Right renal cortex interstitium (tissue), 3 donors: ENCODE measurements at regions not wholly inside any gene's neighbourhood (a gene's known extent, or its start where the extent isn't known, plus 50 kb on each side); places are given as distances from the start of the nearest gene placed in this dataset.

Source experiments
- DNase-seq, 3 donors: peaks; one replicate each; pipeline ENCODE4 v3.0.0-alpha.2; 2013; ENCODE audit warnings: low read depth in 3 of 3, low spot score in 2 of 3

- no peak for DNase-seq
These were observed 579.9 kb downstream of the MAFB start for GRCh38 chr20:40109136-40109535.

- DNase-seq: no peak
These were observed 580.7 kb downstream of the MAFB start for GRCh38 chr20:40108321-40108720.

GRCh38 chr20:40104959-40105358, 584.1 kb downstream of the MAFB start:
- no peak for DNase-seq

DNA sequence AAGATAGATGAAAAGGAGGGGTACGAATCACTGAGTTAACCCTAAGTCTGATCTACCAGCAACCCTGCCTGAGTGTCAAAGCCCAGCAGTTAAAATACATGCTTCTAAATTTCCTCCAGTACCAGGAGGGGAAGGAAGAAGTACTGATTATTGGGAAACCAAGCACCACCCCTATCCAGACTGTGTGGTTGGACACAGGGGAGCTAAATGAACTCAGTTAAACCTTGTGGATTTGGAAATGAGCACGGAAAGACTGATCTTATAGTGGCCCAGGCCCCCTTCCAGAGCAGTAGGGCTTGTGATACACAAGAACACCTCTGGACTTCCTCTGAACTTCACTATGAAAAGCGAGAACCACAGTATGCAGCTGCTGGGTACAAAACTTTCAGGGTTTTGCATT, 585.6 kb downstream of the MAFB start:
- DNase-seq: no peak

DNA sequence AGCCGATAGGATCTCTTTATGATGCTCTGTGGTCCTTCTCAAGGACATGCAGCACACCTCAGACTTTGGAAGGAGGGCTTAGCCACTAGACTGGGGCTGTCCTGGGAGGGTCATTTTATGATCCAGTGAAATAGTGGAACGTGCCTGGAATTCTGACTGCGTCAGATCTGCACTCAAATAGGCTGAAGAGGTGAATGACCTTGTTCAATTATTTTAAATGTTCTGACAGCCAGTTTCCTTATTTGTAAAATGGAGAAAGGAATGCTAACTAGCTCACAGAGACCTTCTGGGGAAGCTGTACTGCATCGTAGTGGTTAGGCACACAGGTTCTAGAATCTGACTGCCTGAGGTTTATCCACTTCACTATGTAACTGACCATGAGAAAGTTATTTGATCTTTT, 587.5 kb downstream of the MAFB start:
- no peak for DNase-seq

GRCh38 chr20:40100261-40100660, 588.8 kb downstream of the MAFB start:
- no peak for DNase-seq

GRCh38 chr20:40090236-40090635, 598.8 kb downstream of the MAFB start:
- no peak for DNase-seq

- DNase-seq: no peak
These were observed 601.5 kb downstream of the MAFB start for GRCh38 chr20:40087496-40087895.

- DNase-seq: no peak
These were observed 603.5 kb downstream of the MAFB start for GRCh38 chr20:40085513-40085912.

- DNase-seq: no peak
These were observed 606.6 kb downstream of the MAFB start for GRCh38 chr20:40082436-40082835.

GRCh38 chr20:40081653-40082052, 607.4 kb downstream of the MAFB start:
- no peak for DNase-seq

DNA sequence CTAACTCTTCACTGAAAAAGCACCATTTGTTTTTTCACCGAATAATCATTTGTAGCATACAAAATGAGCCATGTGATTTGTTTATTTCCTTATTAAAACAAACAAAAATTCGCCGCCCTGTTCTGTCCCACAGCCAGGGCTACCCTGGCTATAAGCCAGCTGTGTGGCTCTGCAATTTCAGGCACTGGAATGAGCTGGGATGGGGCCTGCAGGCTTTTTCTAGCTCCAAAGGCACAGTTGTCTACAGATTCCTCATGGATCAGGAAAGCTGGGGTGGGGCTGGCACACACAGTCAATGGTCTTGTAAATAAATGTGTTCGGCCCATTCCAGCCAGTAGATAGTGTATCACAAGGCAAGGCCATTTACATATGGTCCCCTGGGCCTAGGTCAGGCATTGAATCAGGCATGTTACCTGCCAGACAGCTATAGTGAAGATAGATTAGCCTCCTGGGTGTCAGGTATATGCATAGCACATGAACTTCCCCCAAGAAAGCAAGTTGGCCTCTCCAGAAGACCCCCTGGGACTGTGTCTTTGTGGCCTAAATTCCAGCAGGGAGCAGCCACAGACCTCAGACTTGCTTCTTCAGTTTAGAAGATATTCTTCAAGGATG, 608.9 kb downstream of the MAFB start:
- DNase-seq: no peak

DNA sequence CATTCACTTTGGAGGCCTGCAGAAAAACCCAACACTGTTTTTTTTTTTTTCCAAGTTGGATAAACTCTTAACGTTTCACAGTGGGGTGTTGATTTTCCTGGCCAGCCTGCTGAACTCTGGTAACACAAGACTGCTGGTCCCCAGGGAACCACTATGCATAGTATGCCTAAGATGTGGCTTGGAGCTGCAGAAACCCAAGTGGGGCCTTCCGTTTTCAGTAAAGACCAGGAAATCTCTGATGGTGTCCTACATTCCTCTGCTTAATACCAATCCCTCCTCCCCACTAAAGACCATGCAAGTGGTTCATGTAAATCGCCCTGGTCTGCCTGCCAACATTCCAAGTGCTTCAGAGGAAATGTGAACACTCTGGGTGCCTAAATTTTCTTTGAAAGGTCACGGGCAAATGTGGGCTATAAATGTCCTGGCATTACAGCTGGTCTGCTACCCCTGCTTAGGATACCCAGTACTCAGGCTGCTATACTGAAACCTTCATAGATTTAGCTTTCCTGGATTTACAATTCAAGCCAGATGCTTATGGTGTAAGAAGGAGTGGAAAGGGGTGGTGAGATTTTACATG, 615.4 kb downstream of the MAFB start:
- no peak for DNase-seq

GRCh38 chr20:40072907-40073306, 616.1 kb downstream of the MAFB start:
- DNase-seq: no peak

- DNase-seq: no peak
These were observed 632.9 kb downstream of the MAFB start for GRCh38 chr20:40056171-40056570.

DNA sequence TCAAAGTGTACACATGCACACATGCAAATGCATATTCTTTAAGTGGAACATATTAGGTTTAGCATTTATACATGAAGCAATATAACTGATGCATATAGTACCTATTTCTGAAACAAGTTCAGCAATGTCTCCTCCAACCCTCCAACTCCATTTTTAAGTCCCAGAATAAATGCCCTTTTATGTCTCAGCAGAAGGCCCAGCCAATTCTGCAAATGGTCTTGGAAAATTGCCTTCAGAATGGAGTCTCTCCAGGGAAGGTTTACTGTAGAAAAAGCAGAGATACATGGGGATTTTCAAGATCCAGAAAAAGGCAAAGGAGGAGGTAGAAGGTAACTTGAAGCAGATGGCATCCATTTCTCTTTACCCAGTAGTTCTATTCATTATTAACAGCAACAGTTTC, 633.3 kb downstream of the MAFB start:
- no peak for DNase-seq

DNA sequence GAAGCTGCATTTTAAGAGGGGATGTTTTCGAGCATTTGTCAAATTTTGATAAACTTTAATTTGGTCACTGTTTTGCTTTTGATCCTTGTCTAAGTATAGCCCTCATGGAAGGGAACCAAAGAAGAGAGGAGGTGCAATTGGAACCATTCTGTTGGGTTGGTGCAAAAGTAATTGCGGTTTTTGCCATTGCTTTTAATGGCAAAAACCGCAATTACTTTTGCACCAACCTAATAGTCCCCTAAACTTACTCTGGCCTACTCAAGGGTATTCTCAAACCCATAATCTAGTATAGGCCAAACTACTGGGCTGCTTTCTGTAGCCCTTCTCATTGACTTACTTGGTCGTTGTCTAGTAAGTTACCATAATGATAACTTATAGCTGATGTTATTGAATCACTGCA, 634.7 kb downstream of the MAFB start:
- no peak for DNase-seq

DNA sequence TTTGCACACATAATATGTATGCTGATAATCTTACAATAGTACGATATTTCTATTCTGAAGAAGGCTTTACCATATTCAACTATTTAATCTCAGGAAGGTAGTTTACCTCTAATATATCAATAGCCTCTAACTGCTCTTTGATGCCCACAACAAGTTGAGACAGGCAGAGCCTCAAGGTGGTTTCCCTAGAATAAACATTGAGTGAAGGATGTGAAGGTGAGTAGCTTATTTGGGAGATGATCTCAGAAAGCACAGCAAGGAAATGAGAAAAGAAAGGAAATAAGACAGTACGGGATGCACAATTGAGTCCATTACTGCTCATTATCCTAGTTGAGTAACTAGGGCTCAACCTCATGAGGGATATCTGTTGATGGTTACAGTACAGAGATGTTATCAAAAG, 638.4 kb downstream of the MAFB start:
- DNase-seq: no peak

- no peak for DNase-seq
These were observed 639.2 kb downstream of the MAFB start for GRCh38 chr20:40049854-40050253.

DNA sequence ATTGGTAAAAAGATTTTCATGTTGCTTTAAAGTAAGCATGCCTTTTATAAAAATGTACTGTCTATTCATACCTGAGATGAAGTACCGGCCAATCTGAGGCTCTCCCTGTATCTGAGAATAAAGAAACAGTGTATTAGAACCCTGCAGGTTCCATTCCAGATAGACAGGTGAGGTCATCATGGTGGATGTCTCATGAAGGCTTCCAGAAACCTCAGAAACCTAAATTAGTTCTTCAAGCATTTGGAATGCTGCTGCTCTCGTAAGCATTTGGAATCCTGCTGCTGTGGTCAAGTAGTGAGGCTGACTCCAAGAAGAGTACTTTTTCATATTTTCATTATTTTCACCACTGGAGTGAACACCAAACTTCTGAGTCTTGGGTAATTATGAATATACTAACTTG, 642.3 kb downstream of the MAFB start:
- no peak for DNase-seq

- no peak for DNase-seq
These were observed 651.5 kb downstream of the MAFB start for GRCh38 chr20:40037511-40037910.

- DNase-seq: no peak
These were observed 659.4 kb downstream of the MAFB start for GRCh38 chr20:40029589-40029988.

DNA sequence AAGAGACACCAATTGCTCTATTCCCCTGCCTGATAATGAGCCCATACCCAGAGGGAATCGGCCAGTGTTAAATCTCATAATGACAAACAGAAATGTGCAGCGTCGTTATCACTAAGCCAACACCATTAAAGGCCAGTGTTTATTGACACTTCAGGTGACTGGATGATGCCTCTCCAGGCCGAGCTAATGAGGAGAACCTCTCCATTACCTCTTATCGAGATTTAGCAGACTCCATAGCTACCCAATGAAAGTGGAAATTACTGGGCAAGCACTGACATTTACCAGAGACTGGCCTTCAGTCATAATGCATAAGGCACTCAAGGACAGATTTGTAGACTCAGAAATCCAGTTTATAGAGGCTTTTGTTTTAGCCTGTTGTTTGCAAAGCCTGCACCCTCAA, 669.5 kb downstream of the MAFB start:
- DNase-seq: no peak
